Parathyroid adenoma (tissue), 2 donors: ENCODE measurements at regions not wholly inside any gene's neighbourhood (a gene's known extent, or its start where the extent isn't known, plus 50 kb on each side); places are given as distances from the start of the nearest gene placed in this dataset.
"Not testable (repeated sequence)": the region's sequence is repeated elsewhere in the genome, so short reads cannot be mapped to it uniquely, and the experiment has no call there.

Source experiments
- H2AFZ ChIP-seq: fragments of 300-600 bp; sonication (generic); one replicate; pipeline ENCODE4 v1.7.0; 2017; ENCODE audit warnings: antibody characterized with exemption, mild to moderate bottlenecking
- H3K27ac ChIP-seq: fragments of 300-600 bp; sonication (generic); one replicate; pipeline ENCODE4 v1.7.0; 2017
- H3K27me3 ChIP-seq: fragments of 300-600 bp; sonication (generic); one replicate; pipeline ENCODE4 v1.7.0; 2017; ENCODE audit warnings: low read length; ENCODE audit not compliant: control insufficient read depth, insufficient read depth
- H3K36me3 ChIP-seq: fragments of 300-600 bp; sonication (generic); one replicate; pipeline ENCODE4 v1.7.0; 2017; ENCODE audit warnings: low read length; ENCODE audit not compliant: control insufficient read depth, insufficient read depth
- H3K4me1 ChIP-seq: fragments of 300-600 bp; sonication (generic); one replicate; pipeline ENCODE4 v1.7.0; 2017; ENCODE audit warnings: control low read depth
- H3K4me2 ChIP-seq: fragments of 300-600 bp; sonication (generic); one replicate; pipeline ENCODE4 v1.7.0; 2017; ENCODE audit warnings: low read length
- H3K4me3 ChIP-seq: fragments of 300-600 bp; sonication (generic); one replicate; pipeline ENCODE4 v1.7.0; 2017; ENCODE audit warnings: low read depth, low read length
- H3K79me2 ChIP-seq: fragments of 300-600 bp; sonication (generic); one replicate; pipeline ENCODE4 v1.7.0; 2017; ENCODE audit warnings: control low read depth
- H3K9ac ChIP-seq: fragments of 300-600 bp; sonication (generic); one replicate; pipeline ENCODE4 v1.7.0; 2017; ENCODE audit warnings: mild to moderate bottlenecking
- H3K9me3 ChIP-seq: fragments of 300-600 bp; sonication (generic); one replicate; pipeline ENCODE4 v1.7.0; 2017; ENCODE audit warnings: low read length; ENCODE audit not compliant: control insufficient read depth
- CTCF ChIP-seq: fragments of 300-600 bp; sonication (generic); IDR thresholded peaks from one replicate; pipeline ENCODE4 v1.7.0; 2017; ENCODE audit warnings: antibody characterized with exemption, mild to moderate bottlenecking
- donor health status: primary hyperparathyroidism.

- Histone ChIP-seq H3K4me1 (no peaks in the 10 kb centered on the region), H3K36me3 (no peaks in the 10 kb centered on the region), H3K9ac (no peak overlapping the region), H3K4me2 (no peak overlapping the region), H2AFZ (no peak overlapping the region), H3K4me3 (no peak overlapping the region), H3K9me3 (no peaks in the 10 kb centered on the region), H3K27ac (no peak overlapping the region), H3K79me2 (no peaks in the 10 kb centered on the region), H3K27me3 (no peaks in the 10 kb centered on the region)
- no peak for TF ChIP-seq CTCF
Measured at GRCh38 chr1:69103705-69104385, 463.9 kb upstream of the LRRC7 start.

- Histone ChIP-seq H3K4me3 (no peak overlapping the region), H3K36me3 (no peaks in the 10 kb centered on the region), H3K27me3 (no peaks in the 10 kb centered on the region), H3K4me1 (no peaks in the 10 kb centered on the region), H3K9me3 (no peaks in the 10 kb centered on the region), H3K4me2 (no peak overlapping the region), H3K9ac (no peak overlapping the region), H2AFZ (no peak overlapping the region), H3K27ac (no peak overlapping the region), H3K79me2 (no peaks in the 10 kb centered on the region)
- no peak for TF ChIP-seq CTCF
Measured at GRCh38 chr1:69104894-69105293, 462.8 kb upstream of the LRRC7 start.

GRCh38 chr1:69109277-69109676, 458.4 kb upstream of the LRRC7 start:
- Histone ChIP-seq H3K79me2 (no peaks in the 10 kb centered on the region), H2AFZ (no peak overlapping the region)

GRCh38 chr1:69110851-69111250, 456.9 kb upstream of the LRRC7 start:
- no peak overlapping the region for H3K27ac ChIP-seq
- H2AFZ ChIP-seq = no peak overlapping the region
- H3K36me3 ChIP-seq = no peaks in the 10 kb centered on the region
- H3K79me2 ChIP-seq = no peaks in the 10 kb centered on the region
- H3K9ac ChIP-seq = no peak overlapping the region
- H3K4me2 ChIP-seq = no peak overlapping the region
- H3K9me3 ChIP-seq = no peaks in the 10 kb centered on the region
- H3K4me1 ChIP-seq = no peaks in the 10 kb centered on the region
- H3K27me3 ChIP-seq = no peaks in the 10 kb centered on the region
- no peak overlapping the region for H3K4me3 ChIP-seq
- no peak for TF ChIP-seq CTCF

More at GRCh38 chr1:69109277-69109676, 458.4 kb upstream of the LRRC7 start:
- Histone ChIP-seq H3K9me3 (no peaks in the 10 kb centered on the region), H3K4me3 (no peak overlapping the region), H3K4me1 (no peaks in the 10 kb centered on the region), H3K27ac (no peak overlapping the region), H3K27me3 (no peaks in the 10 kb centered on the region), H3K36me3 (no peaks in the 10 kb centered on the region), H3K4me2 (no peak overlapping the region), H3K9ac (no peak overlapping the region)
- TF ChIP-seq CTCF = no peak

DNA sequence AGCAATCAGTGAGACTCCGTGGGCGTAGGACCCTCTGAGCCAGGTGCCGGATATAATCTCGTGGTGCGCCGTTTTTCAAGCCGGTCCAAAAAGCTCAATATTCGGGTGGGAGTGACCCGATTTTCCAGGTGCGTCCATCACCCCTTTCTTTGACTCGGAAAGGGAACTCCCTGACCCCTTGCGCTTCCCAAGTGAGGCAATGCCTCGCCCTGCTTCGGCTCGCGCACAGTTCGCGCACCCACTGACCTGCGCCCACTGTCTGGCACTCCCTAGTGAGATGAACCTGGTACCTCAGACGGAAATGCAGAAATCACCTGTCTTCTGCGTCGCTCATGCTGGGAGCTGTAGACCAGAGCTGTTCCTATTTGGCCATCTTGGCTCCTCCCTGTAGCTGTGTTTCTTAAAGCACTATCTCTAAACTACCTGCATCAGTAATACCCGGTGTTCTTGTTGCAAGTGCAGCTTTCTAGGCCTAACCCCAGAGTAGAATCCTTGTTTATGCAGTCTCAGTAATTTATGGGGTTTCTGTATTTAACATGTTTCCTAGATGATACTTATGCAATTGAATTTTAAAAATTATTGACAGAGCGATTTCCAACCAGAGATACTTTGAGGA, 447.5 kb upstream of the LRRC7 start:
- not testable (repeated sequence) for H3K27me3 ChIP-seq, H3K4me2 ChIP-seq, H3K4me3 ChIP-seq, H3K4me1 ChIP-seq, H3K36me3 ChIP-seq, H3K9ac ChIP-seq, H3K79me2 ChIP-seq, H3K9me3 ChIP-seq, H2AFZ ChIP-seq, H3K27ac ChIP-seq
